NCI-H69 (cell line): ENCODE measurements at regions not wholly inside any gene's neighbourhood (a gene's known extent, or its start where the extent isn't known, plus 50 kb on each side); places are given as distances from the start of the nearest gene placed in this dataset.
A peak's percentile ranks its signal among the peaks of the same experiment; 100 is the strongest.

ENCODE experiments used
- DNase-seq: peaks from one replicate; lab custom pipeline; 2025; lab: John Stamatoyannopoulos, UW

DNA sequence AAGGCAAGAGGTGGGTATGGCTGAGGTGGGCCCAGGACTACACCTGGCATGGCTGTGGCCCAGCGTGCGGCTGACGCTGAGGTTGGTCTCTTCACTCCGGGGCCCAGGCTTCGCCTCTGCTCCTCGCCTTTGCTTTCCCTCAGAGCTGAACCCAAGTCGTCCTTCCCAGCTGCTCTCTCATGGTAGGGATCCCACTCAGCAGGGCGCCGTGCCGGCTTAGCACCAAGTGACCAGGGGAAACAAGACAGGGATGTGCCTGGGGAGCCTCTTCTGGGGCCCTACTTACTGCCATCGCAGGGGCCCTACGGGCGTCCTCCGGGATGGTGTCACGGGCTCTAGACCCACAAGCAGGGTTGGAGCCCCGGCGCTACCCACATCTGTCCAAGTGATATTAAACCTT is 138.1 kb upstream of the ALKAL2 start:
- DNase-seq, result no peak

DNA sequence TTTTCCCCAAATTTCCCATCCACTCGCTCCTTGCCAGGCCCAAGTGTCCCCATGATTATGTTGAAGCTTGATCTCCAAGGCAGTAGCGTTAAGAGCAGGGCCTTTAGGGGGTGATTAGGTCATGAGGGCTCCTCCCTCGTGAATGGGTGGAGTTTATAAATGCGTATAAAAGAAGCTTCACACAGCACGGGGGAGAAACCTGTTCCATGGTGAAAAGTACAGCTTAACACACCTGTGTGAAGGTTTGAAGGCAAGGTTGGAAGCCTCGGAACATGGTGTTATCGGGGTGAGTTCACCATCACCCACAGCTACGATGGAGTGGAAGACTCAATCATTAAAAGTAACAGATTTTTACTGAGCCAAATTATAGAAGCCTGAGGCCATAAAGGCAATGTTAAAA is 137.4 kb upstream of the ALKAL2 start:
- DNase-seq, result no peak

- no peak for DNase-seq
Measured at GRCh38 chr2:424306-425171, 136.6 kb upstream of the ALKAL2 start.

DNA sequence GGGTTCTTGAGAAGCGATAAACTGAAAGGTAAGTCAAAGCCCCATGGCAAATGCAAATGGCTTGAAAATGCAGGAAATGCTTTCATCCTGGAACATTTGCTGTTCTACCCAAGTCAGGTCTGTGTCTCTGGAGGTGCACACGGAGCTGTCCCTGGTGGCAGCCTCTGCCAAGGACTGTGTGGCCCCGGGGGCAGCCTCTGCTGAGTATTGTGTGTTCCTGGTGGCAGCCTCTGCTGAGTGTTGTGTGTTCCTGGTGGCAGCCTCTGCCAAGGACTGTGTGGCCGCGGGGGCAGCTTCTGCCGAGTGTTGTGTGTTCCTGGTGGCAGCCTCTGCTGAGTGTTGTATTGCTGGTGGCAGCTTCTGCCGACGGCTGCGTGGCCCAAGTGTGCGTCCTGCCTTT is 135.6 kb upstream of the ALKAL2 start:
- no peak for DNase-seq

DNA sequence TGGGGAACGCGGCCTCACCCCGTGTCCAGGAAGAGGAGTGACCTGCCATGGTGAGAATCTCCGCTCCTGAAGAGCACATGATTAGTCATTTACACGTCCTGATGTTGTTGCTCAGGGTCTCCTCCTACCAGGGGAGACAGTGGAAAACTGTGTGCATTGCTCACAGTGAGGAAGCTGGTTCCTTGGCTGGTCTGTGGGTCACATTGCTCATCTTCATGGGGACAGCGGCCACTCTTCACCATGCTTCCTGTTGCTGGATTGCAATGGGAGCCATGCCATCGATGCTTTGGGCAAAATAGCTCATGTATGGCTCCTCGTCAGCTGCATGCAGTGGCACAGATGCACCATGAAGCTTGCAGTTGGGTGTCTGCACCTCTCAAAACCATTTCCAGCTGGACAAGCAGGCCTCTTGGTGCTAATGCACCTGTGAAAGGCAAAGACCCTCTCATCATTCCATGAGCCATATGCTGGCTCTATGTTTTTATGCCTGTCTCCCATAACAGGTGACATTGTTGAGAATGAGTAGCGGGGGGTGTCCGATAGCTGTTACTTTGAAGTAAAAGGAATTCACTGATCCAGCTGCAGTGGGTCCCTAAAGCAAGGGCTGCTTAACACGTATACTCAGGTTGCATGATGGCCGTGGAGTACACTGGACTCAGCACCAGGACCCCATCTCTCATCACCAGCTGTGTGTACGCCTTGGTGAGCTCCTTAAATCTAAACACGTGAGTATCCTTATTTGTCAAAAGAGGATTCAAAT is 135.0 kb upstream of the ALKAL2 start:
- no peak for DNase-seq

GRCh38 chr2:421406-421805 is 133.5 kb upstream of the ALKAL2 start:
- no peak for DNase-seq

GRCh38 chr2:419687-420317 is 131.9 kb upstream of the ALKAL2 start:
- no peak for DNase-seq

DNA sequence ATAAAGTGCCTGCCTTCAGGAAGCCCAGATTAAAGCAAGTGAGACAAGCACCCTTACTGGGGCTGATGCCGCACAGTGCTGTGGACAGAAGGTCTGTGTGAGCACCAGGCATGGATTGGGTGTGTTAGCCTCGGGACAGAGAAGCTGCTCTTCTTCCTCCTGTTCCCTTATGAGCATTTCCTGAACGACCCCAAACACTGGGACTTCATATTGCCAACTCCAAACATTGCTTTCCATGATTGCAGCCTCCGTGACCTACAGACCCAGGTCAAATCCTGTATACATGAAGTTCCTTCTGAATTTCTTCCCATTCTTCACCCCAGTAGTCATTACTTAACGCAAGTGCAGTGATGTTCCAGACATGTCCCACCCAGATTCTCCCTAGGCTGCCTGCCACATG is 129.8 kb upstream of the ALKAL2 start:
- DNase-seq, result no peak

DNA sequence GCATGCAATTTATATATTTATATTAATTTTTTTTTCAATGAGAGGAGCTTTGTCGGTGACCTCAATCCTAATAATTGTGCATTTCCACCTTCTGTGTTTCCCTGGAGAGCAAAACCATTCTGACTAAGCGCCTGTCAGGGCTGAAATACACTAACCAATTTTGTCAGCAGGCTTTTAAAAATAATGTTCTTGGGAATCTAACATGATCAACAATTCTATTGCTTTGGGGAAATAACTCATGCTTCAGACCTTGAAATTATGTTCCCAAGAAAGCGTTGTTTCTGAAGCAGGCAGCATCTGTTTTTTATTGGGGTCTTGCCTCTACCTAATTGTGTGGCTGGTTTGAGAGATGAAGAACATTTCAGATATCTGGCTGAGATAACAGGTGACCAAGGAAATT is 129.1 kb upstream of the ALKAL2 start:
- no peak for DNase-seq

- no peak for DNase-seq
Measured at GRCh38 chr2:415986-416610, 128.2 kb upstream of the ALKAL2 start.

DNA sequence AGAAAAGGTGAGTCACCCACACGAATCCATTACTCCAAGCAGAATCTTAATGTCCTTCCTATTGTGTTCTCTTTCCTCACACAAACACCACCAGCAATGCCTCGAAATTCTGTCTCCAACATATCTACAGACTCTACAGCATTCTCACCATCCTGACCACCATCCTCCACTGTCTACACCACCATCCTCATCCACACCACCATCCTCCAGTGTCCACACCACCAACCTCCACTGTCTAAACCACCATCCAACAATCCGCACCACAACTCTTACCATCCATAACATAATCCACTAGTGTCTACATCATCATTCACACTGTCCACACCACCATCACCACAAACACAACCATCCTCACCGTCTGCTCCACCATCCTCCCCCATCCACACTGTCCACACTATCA is 121.6 kb upstream of the ALKAL2 start:
- no peak for DNase-seq

DNA sequence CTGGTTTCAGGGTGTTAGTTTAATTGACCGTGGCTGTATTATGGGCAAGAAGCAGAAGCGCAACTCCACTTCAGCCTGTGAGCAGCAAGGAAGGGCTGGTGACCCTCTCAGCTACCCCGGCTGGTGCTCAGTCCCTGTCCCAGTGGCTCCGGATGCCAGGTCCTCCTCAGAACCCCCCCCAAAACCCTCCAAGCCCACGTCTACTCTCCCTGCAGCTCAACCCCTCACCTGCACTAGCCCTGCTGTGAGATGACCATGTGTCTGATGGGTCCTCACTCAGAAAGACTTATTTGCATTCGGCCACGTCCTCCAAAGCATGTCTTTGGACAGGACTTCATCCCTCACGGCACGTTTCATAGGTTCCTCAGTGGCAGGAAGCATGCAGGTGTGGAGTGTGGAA is 119.7 kb upstream of the ALKAL2 start:
- no peak for DNase-seq

DNA sequence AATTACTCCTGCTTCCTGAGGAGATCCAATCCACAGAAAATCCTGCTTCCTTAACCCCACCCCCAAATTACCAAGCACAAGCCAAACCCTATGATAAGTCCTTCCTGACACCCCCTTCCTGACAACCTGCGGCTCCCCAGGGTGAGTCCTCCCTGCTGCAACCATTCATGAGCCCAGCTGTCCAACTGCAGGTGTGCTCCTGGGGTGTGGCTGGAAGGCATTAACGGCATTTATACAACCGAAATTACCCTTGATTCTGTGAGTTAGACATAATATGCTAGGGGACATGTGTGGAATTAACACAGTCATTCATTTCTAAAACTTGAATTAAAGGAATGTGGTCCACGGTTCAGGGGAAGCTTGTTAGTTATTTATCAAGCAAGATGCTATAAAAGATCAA is 119.0 kb upstream of the ALKAL2 start:
- DNase-seq, result peak; percentile 67

DNA sequence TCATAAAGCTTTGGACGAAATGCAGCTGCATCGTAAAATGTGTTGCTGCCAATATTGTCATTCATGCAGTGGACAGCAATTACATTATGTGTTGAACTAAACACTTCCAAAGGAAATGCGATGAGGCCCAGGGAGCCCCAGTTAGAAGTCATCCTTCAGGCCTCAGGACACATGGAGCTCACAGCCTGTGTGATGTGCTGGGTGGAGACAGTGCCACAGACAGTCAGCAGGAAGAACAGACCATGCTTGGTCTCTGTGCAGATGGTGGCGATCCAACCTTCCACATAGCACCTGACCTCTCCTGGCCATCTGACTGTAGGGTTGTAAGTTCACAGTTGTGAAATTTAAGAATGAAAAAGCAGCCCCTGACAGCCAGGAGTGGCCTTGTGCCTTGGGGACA is 118.3 kb upstream of the ALKAL2 start:
- no peak for DNase-seq

DNA sequence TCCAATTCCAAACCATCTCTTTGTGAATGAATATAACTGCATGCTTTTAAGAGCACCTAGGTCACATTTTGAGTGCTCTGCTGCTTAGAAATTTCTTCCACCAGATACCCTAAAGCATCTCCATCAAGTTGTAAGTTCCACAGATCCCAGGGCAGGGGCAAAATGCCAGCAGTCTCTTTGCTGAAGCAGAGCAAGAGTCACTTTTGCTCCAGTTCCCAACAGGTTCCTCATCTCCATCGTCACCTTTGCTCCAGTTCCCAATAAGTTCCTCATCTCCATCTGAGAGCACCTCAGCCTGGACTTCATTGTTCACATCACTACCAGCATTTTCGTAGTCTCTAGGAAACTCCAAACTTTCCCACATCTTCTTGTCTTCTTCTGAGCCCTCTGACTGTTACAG is 116.7 kb upstream of the ALKAL2 start:
- DNase-seq, result no peak

DNA sequence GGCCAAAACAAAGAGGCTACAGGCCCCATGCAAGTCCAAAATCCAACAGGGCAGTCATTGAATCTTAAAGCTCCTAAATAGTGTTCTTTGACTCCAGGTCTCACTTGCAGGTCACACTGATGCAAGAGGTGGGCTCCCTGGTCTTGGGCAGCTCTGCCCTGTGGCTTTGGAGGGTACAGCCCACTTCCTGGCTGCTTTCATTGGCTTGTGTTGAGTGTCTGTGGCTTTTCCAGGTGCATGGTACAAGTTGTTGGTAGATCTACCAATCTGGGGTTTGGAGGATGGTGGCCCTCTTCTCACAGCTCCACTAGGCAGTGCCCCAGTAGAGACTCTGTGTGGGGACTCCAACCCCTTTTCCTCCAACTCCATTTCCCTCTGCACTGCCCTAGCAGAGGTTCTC is 115.8 kb upstream of the ALKAL2 start:
- no peak for DNase-seq

GRCh38 chr2:402721-403120 is 114.8 kb upstream of the ALKAL2 start:
- DNase-seq, result no peak

- DNase-seq, result no peak
Measured at GRCh38 chr2:402206-402605, 114.3 kb upstream of the ALKAL2 start.

- peak; percentile 5 for DNase-seq
Measured at GRCh38 chr2:401019-401679, 113.3 kb upstream of the ALKAL2 start.

- DNase-seq, result no peak
Measured at GRCh38 chr2:397926-398325, 110.0 kb upstream of the ALKAL2 start.

- DNase-seq, result no peak
Measured at GRCh38 chr2:397521-397920, 109.6 kb upstream of the ALKAL2 start.

DNA sequence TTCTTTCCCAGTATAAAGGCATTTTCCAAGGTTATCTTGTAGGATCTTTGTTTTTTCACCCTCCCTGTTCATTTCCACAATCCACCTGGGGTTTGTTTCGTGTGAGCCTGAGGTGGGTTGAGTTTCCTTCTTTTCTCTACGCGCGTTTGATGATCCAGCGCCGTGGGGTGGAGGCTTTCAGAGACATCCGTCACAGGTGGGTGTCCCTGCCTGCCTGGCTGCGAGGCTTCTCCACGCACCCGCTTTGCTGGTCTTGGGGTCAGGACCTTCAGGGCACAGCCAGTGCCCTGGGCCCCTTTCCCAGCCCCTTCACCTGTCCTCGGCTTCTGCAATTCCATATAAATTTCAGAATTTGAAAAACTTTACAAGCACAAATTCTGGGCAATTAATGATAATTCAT is 109.0 kb upstream of the ALKAL2 start:
- no peak for DNase-seq
